H9 (cell line): ENCODE measurements at regions not wholly inside any gene's neighbourhood (a gene's known extent, or its start where the extent isn't known, plus 50 kb on each side); places are given as distances from the start of the nearest gene placed in this dataset.

Experiments used
- DNase-seq: peaks from one replicate; pipeline ENCODE4 v3.0.0-alpha.2; 2017
- H2AFZ ChIP-seq: one replicate; pipeline ENCODE4 v1.6.1; 2013; ENCODE audit warnings: mild to moderate bottlenecking, low read length, control low read depth, moderate library complexity
- H2AK5ac ChIP-seq: 2 replicates; pipeline ENCODE4 v1.6.1; 2013; ENCODE audit warnings: low read length, control low read depth, mixed read lengths; ENCODE audit not compliant: insufficient read length
- H2BK120ac ChIP-seq: one replicate; pipeline ENCODE4 v1.6.1; 2013; ENCODE audit warnings: low read depth, mild to moderate bottlenecking, low read length, control low read depth, inconsistent platforms; ENCODE audit not compliant: poor library complexity, severe bottlenecking
- H2BK12ac ChIP-seq: 2 replicates; pipeline ENCODE4 v1.6.1; 2013; ENCODE audit warnings: low read length, control low read depth, mixed read lengths, low read depth; ENCODE audit not compliant: insufficient read length
- H2BK15ac ChIP-seq: 2 replicates; pipeline ENCODE4 v1.6.1; 2013; ENCODE audit warnings: low read depth, low read length, control low read depth
- H2BK20ac ChIP-seq: one replicate; pipeline ENCODE4 v1.6.1; 2013; ENCODE audit warnings: low read depth, mild to moderate bottlenecking, low read length, control low read depth, inconsistent platforms; ENCODE audit not compliant: poor library complexity, severe bottlenecking
- H2BK5ac ChIP-seq: 2 replicates; pipeline ENCODE4 v1.6.1; 2013; ENCODE audit warnings: low read length, control low read depth, mixed read lengths; ENCODE audit not compliant: insufficient read length
- H3K14ac ChIP-seq: 2 replicates; pipeline ENCODE4 v1.6.1; 2013; ENCODE audit warnings: low read length, control low read depth; ENCODE audit not compliant: insufficient read depth
- H3K18ac ChIP-seq: 2 replicates; pipeline ENCODE4 v1.6.1; 2013; ENCODE audit warnings: low read depth, mild to moderate bottlenecking, mixed read lengths, low read length, control low read depth; ENCODE audit not compliant: insufficient read length
- H3K23ac ChIP-seq: 2 replicates; pipeline ENCODE4 v1.6.1; 2013; ENCODE audit warnings: low read length, control low read depth, mixed read lengths, low read depth; ENCODE audit not compliant: insufficient read length
- H3K23me2 ChIP-seq: 2 replicates; pipeline ENCODE4 v1.6.1; 2013; ENCODE audit warnings: low read depth, mild to moderate bottlenecking, mixed read lengths, low read length, control low read depth; ENCODE audit not compliant: insufficient read length, poor library complexity, severe bottlenecking
- H3K27ac ChIP-seq: 2 replicates; pipeline ENCODE4 v1.5.1; 2013; ENCODE audit warnings: low read length, control low read depth, mixed read lengths, low read depth; ENCODE audit not compliant: insufficient read length
- H3K27me3 ChIP-seq: 2 replicates; pipeline ENCODE4 v1.6.1; 2013; ENCODE audit warnings: low read length, control low read depth, inconsistent platforms; ENCODE audit not compliant: insufficient read depth
- H3K4ac ChIP-seq: 2 replicates; pipeline ENCODE4 v1.6.1; 2013; ENCODE audit warnings: low read depth, mild to moderate bottlenecking, control low read depth, inconsistent platforms, low read length, moderate library complexity
- H3K4me1 ChIP-seq: 2 replicates; pipeline ENCODE4 v1.6.1; 2013; ENCODE audit warnings: low read length, control low read depth, inconsistent platforms; ENCODE audit not compliant: insufficient read depth
- H3K4me2 ChIP-seq: 2 replicates; pipeline ENCODE4 v1.6.1; 2013; ENCODE audit warnings: low read length, control low read depth, mixed read lengths; ENCODE audit not compliant: insufficient read length, insufficient read depth
- H3K56ac ChIP-seq: 2 replicates; pipeline ENCODE4 v1.6.1; 2013; ENCODE audit warnings: low read depth, mild to moderate bottlenecking, mixed read lengths, low read length, control low read depth; ENCODE audit not compliant: insufficient read length
- H3K79me1 ChIP-seq: 2 replicates; pipeline ENCODE4 v1.6.1; 2013; ENCODE audit warnings: low read depth, mild to moderate bottlenecking, moderate library complexity, low read length, control low read depth, inconsistent platforms; ENCODE audit not compliant: insufficient read depth, poor library complexity, severe bottlenecking
- H3K79me2 ChIP-seq: 2 replicates; pipeline ENCODE4 v1.6.1; 2013; ENCODE audit warnings: low read length, control low read depth, inconsistent platforms; ENCODE audit not compliant: insufficient read depth
- H3K9ac ChIP-seq: 2 replicates; pipeline ENCODE4 v1.6.1; 2013; ENCODE audit warnings: low read length, control low read depth, mixed read lengths; ENCODE audit not compliant: insufficient read length; ENCODE audit errors: extremely low read depth
- H3K9me3 ChIP-seq: one replicate; pipeline ENCODE4 v1.6.1; 2013; ENCODE audit warnings: low read depth, low read length, inconsistent platforms; ENCODE audit not compliant: control insufficient read depth
- H3T11ph ChIP-seq: one replicate; pipeline ENCODE4 v1.6.1; 2013; ENCODE audit warnings: mild to moderate bottlenecking, low read length, control low read depth, inconsistent platforms
- H4K20me1 ChIP-seq: one replicate; pipeline ENCODE4 v1.6.1; 2013; ENCODE audit not compliant: control insufficient read depth, insufficient read length, insufficient read depth
- H4K5ac ChIP-seq: 2 replicates; pipeline ENCODE4 v1.6.1; 2013; ENCODE audit warnings: low read depth, mild to moderate bottlenecking, mixed read lengths, low read length, control low read depth; ENCODE audit not compliant: insufficient read length
- H4K8ac ChIP-seq: replicated peaks from 2 replicates; pipeline ENCODE4 v1.6.1; 2013; ENCODE audit warnings: low read length, control low read depth, mixed read lengths, low read depth; ENCODE audit not compliant: insufficient read length
- H4K91ac ChIP-seq: 2 replicates; pipeline ENCODE4 v1.6.1; 2013; ENCODE audit warnings: low read depth, mild to moderate bottlenecking, moderate library complexity, mixed read lengths, low read length, control low read depth; ENCODE audit not compliant: insufficient read length
- H3K27ac Mint-ChIP-seq, 3 experiments: 2 replicates in 2 of 3; 3 replicates in 1 of 3; pipeline ENCODE4 v1.8.0; 2020 to 2021; ENCODE audit warnings: mixed read lengths in 3 of 3, mild to moderate bottlenecking in 1 of 3, moderate library complexity in 1 of 3
- H3K27me3 Mint-ChIP-seq: 2 replicates; pipeline ENCODE4 v1.8.0; 2021; ENCODE audit warnings: low read depth, mild to moderate bottlenecking, moderate library complexity, mixed read lengths
- H3K36me3 Mint-ChIP-seq, 3 experiments: 2 replicates in 2 of 3; 3 replicates in 1 of 3; pipeline ENCODE4 v1.8.0; 2020 to 2021; ENCODE audit warnings: low read depth in 3 of 3, mixed read lengths in 3 of 3; ENCODE audit not compliant: insufficient read depth in 1 of 3
- H3K4me1 Mint-ChIP-seq, 2 experiments: 2 replicates each; pipeline ENCODE4 v1.8.0; 2020; ENCODE audit warnings: mixed read lengths in 2 of 2
- H3K4me3 Mint-ChIP-seq, 2 experiments: 2 replicates in 1 of 2; 3 replicates in 1 of 2; pipeline ENCODE4 v1.8.0; 2020 to 2021; ENCODE audit warnings: mild to moderate bottlenecking in 2 of 2, mixed read lengths in 2 of 2, moderate library complexity in 1 of 2
- H3K9me3 Mint-ChIP-seq, 2 experiments: 2 replicates in 1 of 2; 3 replicates in 1 of 2; pipeline ENCODE4 v1.8.0; 2020; ENCODE audit warnings: mild to moderate bottlenecking in 2 of 2, mixed read lengths in 2 of 2, moderate library complexity in 1 of 2
- WGBS: extraction: QIAGEN DNeasy Blood & Tissue Kit; methylation state at CpG from one replicate; pipeline ENCODE4 v1.1.7; 2013; ENCODE audit warnings: missing lambda C conversion rate, low lambda C conversion rate, mixed read lengths; ENCODE audit not compliant: insufficient read length; ENCODE audit errors: extremely low coverage; 5-methylcytosine and 5-hydroxymethylcytosine counted together
- TF ChIP-seq, protein P1 (sequence below): fragments of 200-600 bp; sonication (generic); conservative IDR thresholded peaks from 3 replicates; pipeline ENCODE4 v1.8.0; 2021; ENCODE audit warnings: antibody characterized with exemption, mild to moderate bottlenecking

DNA sequence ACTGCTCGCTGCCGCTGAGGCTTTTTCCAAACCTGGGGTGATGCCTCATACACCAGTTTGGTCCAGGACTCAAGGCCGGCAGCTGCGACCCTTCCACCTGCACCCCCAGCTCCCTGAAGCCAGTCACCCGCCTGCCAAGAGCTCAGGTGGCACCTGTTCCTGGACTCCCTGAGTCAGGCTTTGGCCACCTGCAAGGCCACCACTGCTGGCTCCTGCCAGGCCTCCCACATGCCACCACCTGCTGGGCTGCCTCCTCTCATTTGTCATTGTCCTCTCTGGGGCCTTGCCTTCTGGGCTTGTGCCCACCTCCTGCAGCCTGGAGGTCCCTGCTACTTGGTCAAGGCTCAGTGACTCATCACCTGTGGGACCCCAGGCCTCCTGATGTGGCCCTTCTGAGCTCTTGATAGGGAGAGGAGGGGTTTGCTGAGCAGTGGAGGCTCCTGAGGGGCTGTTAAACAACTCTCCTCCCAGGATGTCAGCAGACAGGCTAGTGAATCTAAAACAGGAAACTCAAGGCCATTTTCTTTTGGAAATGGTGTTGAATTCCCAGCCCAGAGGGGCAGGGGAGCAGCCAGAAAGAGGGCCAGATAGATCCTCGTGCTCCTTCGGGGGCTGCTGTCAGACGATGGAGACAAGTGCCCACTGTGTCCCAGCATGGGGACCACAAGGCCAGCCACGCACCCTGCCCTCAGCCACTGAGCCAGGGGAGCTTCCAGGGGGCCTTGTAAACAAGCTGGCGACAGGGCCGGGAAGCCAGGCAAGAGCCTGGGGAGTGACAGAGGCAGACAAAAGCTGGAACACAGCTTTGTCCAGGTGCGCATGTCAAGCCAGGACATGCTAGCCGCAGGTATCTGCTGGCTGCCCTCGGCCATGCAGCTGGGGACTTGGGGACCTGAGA lies 416.8 kb downstream of the LRATD1 start:
- DNase-seq: no peak
- Histone ChIP-seq H3K4me1 (peaks cover 5% of the 10 kb centered on the region; the same call in 1 of the 2 replicates), H3K4me2 (no peak overlapping the region), H3K18ac (no peak overlapping the region), H2BK20ac (no peak overlapping the region), H2BK120ac (no peak overlapping the region), H3K23ac (no peak overlapping the region), H3K4ac (no peak overlapping the region), H4K91ac (no peak overlapping the region), H2BK12ac (no peak overlapping the region), H2BK5ac (no peak overlapping the region), H3T11ph (no peak overlapping the region), H3K9ac (no peak overlapping the region), H3K23me2 (no peaks in the 10 kb centered on the region), H4K20me1 (no peaks in the 10 kb centered on the region), H2AK5ac (no peak overlapping the region), H3K27ac (no peak overlapping the region), H3K79me1 (no peaks in the 10 kb centered on the region), H3K79me2 (no peaks in the 10 kb centered on the region), H2AFZ (no peak overlapping the region), H3K14ac (peak overlapping the region; percentile 51), H3K56ac (no peak overlapping the region), H2BK15ac (no peak overlapping the region), H4K5ac (no peak overlapping the region), H3K27me3 (no peaks in the 10 kb centered on the region), H4K8ac (no peak overlapping the region), H3K9me3 (no peaks in the 10 kb centered on the region)
- TF ChIP-seq, protein P1, sequence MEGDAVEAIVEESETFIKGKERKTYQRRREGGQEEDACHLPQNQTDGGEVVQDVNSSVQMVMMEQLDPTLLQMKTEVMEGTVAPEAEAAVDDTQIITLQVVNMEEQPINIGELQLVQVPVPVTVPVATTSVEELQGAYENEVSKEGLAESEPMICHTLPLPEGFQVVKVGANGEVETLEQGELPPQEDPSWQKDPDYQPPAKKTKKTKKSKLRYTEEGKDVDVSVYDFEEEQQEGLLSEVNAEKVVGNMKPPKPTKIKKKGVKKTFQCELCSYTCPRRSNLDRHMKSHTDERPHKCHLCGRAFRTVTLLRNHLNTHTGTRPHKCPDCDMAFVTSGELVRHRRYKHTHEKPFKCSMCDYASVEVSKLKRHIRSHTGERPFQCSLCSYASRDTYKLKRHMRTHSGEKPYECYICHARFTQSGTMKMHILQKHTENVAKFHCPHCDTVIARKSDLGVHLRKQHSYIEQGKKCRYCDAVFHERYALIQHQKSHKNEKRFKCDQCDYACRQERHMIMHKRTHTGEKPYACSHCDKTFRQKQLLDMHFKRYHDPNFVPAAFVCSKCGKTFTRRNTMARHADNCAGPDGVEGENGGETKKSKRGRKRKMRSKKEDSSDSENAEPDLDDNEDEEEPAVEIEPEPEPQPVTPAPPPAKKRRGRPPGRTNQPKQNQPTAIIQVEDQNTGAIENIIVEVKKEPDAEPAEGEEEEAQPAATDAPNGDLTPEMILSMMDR: no peak
- no peak overlapping the region for H3K27ac Mint-ChIP-seq
- H3K4me1 Mint-ChIP-seq: peaks cover 34 to 40% of the 10 kb centered on the region in 2 experiments
- no CpG with 5 or more reads among the region's 14 CpGs for WGBS
- no peaks in the 10 kb centered on the region for H3K27me3 Mint-ChIP-seq
- H3K36me3 Mint-ChIP-seq: no peaks in the 10 kb centered on the region
- H3K4me3 Mint-ChIP-seq: no peak overlapping the region
- no peaks in the 10 kb centered on the region for H3K9me3 Mint-ChIP-seq
